ENCODE measurements at regions not wholly inside any gene's neighbourhood (a gene's known extent, or its start where the extent isn't known, plus 50 kb on each side); places are given as distances from the start of the nearest gene placed in this dataset.

DNA sequence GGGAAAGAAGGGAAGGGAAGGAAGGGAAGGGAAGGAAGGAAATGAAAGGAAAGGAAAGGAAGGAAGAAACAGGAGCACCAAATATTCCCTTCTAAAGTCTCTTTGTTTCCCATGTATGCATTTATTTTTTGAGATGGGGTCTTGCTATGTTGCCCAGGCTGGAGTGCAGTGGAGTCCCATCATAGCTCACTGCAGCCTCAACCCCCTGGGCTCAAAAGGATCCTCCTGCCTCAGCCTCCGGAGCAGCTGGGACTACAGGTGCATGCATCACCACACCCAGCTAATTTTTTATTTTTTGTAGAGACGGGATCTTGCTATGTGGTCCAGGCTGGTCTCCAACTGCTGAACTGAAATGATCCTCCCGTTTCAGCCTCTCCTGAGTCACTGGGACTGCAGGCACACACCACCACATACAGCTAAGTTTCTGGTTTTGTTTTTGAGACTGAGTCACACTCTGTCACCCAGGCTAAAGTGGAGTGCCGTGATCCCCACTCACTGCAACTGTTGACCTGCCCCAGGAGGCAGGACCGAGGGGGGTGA, 102.8 kb downstream of the CRLF2 start:
- no peaks in the 10 kb centered on the region for H3K36me3 ChIP-seq (replicated peaks in 1 of 2)
- no peaks in the 10 kb centered on the region for H3K4me1 ChIP-seq (replicated peaks in 1 of 2)
- no peak for TF ChIP-seq POLR2A (IDR thresholded peaks at IDR 0.05)
- TF ChIP-seq, protein P1, sequence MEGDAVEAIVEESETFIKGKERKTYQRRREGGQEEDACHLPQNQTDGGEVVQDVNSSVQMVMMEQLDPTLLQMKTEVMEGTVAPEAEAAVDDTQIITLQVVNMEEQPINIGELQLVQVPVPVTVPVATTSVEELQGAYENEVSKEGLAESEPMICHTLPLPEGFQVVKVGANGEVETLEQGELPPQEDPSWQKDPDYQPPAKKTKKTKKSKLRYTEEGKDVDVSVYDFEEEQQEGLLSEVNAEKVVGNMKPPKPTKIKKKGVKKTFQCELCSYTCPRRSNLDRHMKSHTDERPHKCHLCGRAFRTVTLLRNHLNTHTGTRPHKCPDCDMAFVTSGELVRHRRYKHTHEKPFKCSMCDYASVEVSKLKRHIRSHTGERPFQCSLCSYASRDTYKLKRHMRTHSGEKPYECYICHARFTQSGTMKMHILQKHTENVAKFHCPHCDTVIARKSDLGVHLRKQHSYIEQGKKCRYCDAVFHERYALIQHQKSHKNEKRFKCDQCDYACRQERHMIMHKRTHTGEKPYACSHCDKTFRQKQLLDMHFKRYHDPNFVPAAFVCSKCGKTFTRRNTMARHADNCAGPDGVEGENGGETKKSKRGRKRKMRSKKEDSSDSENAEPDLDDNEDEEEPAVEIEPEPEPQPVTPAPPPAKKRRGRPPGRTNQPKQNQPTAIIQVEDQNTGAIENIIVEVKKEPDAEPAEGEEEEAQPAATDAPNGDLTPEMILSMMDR (IDR thresholded peaks at IDR 0.05) = no peak
- no peaks in the 10 kb centered on the region for H3K9me3 ChIP-seq (replicated peaks in 1 of 3)
- intact Hi-C loops (cut with DNase I) = no loop called here
- DNase-seq = no peak
- no peak overlapping the region for H3K27ac ChIP-seq
- H3K4me3 ChIP-seq = no peak overlapping the region
- H3K27me3 ChIP-seq = peaks cover 12% of the 10 kb centered on the region
- WGBS, 4 donors = 77 to 84% (median 79%) methylated on average over 5 of the region's 5 CpGs

DNA sequence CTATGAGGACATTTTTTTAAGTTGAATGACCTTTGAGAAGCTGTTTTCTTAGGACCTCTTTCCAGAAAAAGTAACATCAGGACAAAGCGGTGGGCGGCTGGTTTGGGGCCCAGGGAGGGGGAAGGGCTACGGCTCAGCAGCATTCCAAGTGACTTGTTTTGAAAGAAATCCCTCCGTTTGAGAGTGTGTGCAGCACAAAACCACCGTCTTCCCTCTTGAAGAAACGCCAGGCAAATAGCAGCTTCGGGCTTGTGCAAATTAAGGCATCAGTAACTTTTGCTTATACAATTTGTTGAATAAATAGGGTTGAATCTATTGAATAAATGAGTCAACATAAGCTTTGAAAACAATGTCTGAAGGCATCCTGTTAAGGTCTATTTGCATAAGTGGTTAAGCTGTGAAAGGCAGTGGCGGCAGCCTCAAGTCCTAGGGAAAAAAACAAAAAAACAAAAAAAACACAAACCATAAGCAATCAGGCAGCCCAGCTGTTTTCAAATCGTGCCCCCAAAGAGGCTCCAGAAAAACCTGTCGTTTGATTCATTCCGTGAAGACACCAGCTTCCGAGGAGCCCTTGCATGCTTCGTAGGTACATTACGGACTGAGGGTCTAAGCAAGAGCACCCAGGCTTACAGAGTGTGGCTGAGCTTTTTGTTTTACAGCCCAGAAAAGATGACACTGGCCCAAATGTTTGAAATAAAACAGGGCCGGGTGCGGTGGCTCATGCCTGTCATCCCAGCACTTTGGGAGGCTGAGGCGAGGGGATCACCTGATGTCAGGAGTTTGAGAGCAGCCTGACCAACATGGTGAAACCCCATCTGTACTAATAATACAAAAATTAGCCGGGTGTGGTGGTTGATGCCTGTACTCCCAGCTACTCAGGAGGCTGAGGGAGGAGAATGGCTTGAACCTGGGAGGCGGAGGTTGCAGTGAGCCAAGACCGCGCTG, 103.7 kb downstream of the CRLF2 start:
- peaks cover 12% of the 10 kb centered on the region for H3K27me3 ChIP-seq
- no peak overlapping the region for H3K27ac ChIP-seq
- no peaks in the 10 kb centered on the region for H3K9me3 ChIP-seq (replicated peaks in 1 of 3)
- no peaks in the 10 kb centered on the region for H3K36me3 ChIP-seq (replicated peaks in 1 of 2)
- H3K4me3 ChIP-seq = no peak overlapping the region
- no peaks in the 10 kb centered on the region for H3K4me1 ChIP-seq (replicated peaks in 1 of 2)
- TF ChIP-seq, protein P1 (IDR thresholded peaks at IDR 0.05) = no peak
- no peak for TF ChIP-seq POLR2A (IDR thresholded peaks at IDR 0.05)
- peak in 1 of 7 donors; percentile 44 for DNase-seq
- 19 to 32% (median 22%) methylated on average over 18 to 21 of the region's 21 CpGs for WGBS, 4 donors
- intact Hi-C loops (cut with DNase I) = no loop called here

DNA sequence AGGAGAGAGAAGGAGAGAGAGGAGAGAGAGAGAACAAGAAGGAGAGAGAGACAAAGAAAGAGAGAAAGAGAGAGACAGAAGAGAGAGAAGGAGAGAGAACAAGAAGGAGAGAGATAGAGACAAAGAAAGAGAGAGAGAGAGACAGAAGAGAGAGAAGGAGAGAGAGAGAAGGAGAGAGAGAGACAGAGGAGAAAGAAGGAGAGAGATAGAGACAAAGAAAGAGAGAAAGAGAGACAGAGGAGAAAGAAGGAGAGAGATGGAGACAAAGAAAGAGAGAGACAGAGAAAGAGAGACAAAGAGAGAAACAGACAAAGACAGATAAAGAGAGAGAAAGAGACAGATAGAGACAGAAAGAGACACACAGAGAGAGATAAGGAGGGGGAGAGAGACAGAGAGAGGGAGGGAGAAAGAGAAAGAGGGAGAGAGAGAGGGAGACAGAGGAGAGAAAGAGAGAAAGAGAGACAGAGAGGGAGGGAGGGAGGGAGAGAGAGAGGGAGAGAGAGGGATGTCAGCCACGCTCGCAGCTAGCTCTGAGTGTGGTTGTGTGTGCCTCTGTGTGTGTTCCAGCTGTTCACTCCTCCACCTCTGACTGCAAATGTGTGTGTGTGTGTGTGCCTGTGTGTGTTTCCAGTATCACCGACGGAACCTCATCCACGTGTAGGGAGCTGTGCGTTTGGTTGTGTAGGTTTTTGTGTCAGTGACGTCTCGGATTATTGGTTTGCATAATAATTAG, 105.8 kb downstream of the CRLF2 start:
- Histone ChIP-seq H3K36me3 (replicated peaks in 1 of 2) (no peaks in the 10 kb centered on the region), H3K27ac (no peak overlapping the region), H3K4me3 (no peak overlapping the region), H3K9me3 (replicated peaks in 1 of 3) (no peaks in the 10 kb centered on the region), H3K27me3 (peaks cover 12% of the 10 kb centered on the region), H3K4me1 (replicated peaks in 1 of 2) (no peaks in the 10 kb centered on the region)
- 12 to 24% (median 20%) methylated on average over 7 to 8 of the region's 8 CpGs for WGBS, 4 donors
- intact Hi-C loops (cut with DNase I) = no loop called here
- no peak for TF ChIP-seq POLR2A (IDR thresholded peaks at IDR 0.05)
- TF ChIP-seq, protein P1 (IDR thresholded peaks at IDR 0.05) = no peak
- DNase-seq = peak in 1 of 7 donors; percentile 24

Data from adrenal gland (tissue), 9 donors.